ENCODE measurements at regions not wholly inside any gene's neighbourhood (a gene's known extent, or its start where the extent isn't known, plus 50 kb on each side); places are given as distances from the start of the nearest gene placed in this dataset.

DNA sequence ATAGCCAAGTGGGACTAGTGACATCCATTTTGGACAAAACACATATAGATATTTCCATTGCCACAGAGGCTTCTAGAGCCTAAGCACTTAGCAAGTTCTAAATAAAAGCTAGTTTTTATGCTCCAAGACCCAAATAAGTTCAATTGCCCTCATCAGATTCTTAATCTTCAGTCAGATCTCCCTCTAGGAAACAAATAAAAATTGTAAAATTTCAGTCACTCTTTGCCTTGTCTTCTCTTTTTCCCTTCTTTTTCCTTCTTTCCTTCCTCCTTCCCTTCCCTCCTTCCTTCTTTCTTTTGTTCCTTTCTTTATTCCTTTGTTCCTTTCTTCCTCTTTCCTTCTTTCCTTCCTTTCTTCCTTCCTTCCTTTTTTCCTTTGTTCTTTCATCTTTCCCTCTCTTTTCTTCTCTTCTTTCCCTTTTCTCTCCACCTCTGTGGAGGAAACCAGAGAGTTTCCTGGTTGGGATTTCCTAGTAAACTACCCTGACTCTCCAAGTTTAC lies 68.8 kb upstream of the GADL1 start:
- H3K27me3 ChIP-seq (ENCODE audit: insufficient read depth, low read length): no peaks in the 10 kb centered on the region
- H3K4me1 Mint-ChIP-seq: peaks cover 9% of the 10 kb centered on the region in 2 experiments
- H3T11ph ChIP-seq (ENCODE audit: low read length): no peak overlapping the region
- no peak overlapping the region for H2BK20ac ChIP-seq (ENCODE audit: low read depth, low read length, poor library complexity, severe bottlenecking)
- no peak overlapping the region for H3K4me3 Mint-ChIP-seq
- H3K27ac ChIP-seq (ENCODE audit: insufficient read length, low read depth, low read length): no peak overlapping the region
- H3K9me3 ChIP-seq (ENCODE audit: control insufficient read depth, low read depth, low read length): no peaks in the 10 kb centered on the region
- H3K23ac ChIP-seq (ENCODE audit: insufficient read length, low read depth, low read length): no peak overlapping the region
- H3K27me3 Mint-ChIP-seq (ENCODE audit: low read depth): no peaks in the 10 kb centered on the region; the same call in 1 of the 2 replicates
- H3K18ac ChIP-seq (ENCODE audit: insufficient read length, low read depth, low read length): no peak overlapping the region
- no peak overlapping the region for H3K4me2 ChIP-seq (ENCODE audit: insufficient read depth, insufficient read length, low read length)
- no peak overlapping the region for H4K5ac ChIP-seq (ENCODE audit: insufficient read length, low read depth, low read length)
- H2BK5ac ChIP-seq (ENCODE audit: insufficient read length, low read length): no peak overlapping the region
- no peaks in the 10 kb centered on the region for H3K79me2 ChIP-seq (ENCODE audit: insufficient read depth, low read length)
- peaks cover 2 to 8% (median 6%) of the 10 kb centered on the region in 3 experiments; a peak in 6 of 7 replicates for H3K36me3 Mint-ChIP-seq (ENCODE audit: insufficient read depth in 1 of 3, low read depth in 3 of 3)
- no peak overlapping the region for H3K9ac ChIP-seq (ENCODE audit: extremely low read depth, insufficient read length, low read length)
- H3K4me1 ChIP-seq (ENCODE audit: insufficient read depth, low read length): no peaks in the 10 kb centered on the region
- no peaks in the 10 kb centered on the region for H4K20me1 ChIP-seq (ENCODE audit: control insufficient read depth, insufficient read depth, insufficient read length)
- H2AFZ ChIP-seq (ENCODE audit: low read length): no peak overlapping the region
- H3K14ac ChIP-seq (ENCODE audit: insufficient read depth, low read length): no peak overlapping the region
- no peak overlapping the region for H3K4ac ChIP-seq (ENCODE audit: low read depth, low read length)
- H2BK120ac ChIP-seq (ENCODE audit: low read depth, low read length, poor library complexity, severe bottlenecking): no peak overlapping the region
- no peak overlapping the region for H2BK12ac ChIP-seq (ENCODE audit: insufficient read length, low read depth, low read length)
- H3K27ac Mint-ChIP-seq: no peak overlapping the region
- DNase-seq: no peak
- no peak overlapping the region for H2BK15ac ChIP-seq (ENCODE audit: low read depth, low read length)
- no peak overlapping the region for H2AK5ac ChIP-seq (ENCODE audit: insufficient read length, low read length)
- TF ChIP-seq, protein P1, sequence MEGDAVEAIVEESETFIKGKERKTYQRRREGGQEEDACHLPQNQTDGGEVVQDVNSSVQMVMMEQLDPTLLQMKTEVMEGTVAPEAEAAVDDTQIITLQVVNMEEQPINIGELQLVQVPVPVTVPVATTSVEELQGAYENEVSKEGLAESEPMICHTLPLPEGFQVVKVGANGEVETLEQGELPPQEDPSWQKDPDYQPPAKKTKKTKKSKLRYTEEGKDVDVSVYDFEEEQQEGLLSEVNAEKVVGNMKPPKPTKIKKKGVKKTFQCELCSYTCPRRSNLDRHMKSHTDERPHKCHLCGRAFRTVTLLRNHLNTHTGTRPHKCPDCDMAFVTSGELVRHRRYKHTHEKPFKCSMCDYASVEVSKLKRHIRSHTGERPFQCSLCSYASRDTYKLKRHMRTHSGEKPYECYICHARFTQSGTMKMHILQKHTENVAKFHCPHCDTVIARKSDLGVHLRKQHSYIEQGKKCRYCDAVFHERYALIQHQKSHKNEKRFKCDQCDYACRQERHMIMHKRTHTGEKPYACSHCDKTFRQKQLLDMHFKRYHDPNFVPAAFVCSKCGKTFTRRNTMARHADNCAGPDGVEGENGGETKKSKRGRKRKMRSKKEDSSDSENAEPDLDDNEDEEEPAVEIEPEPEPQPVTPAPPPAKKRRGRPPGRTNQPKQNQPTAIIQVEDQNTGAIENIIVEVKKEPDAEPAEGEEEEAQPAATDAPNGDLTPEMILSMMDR (conservative IDR thresholded peaks at IDR 0.05): no peak
- no peaks in the 10 kb centered on the region for H3K23me2 ChIP-seq (ENCODE audit: insufficient read length, low read depth, low read length, poor library complexity, severe bottlenecking)
- H4K8ac ChIP-seq (replicated peaks; ENCODE audit: insufficient read length, low read depth, low read length): no peak overlapping the region
- no peak overlapping the region for H4K91ac ChIP-seq (ENCODE audit: insufficient read length, low read depth, low read length)
- peaks cover 8 to 13% of the 10 kb centered on the region in 2 experiments for H3K9me3 Mint-ChIP-seq
- H3K79me1 ChIP-seq (ENCODE audit: insufficient read depth, low read depth, low read length, poor library complexity, severe bottlenecking): no peaks in the 10 kb centered on the region
- no peak overlapping the region for H3K56ac ChIP-seq (ENCODE audit: insufficient read length, low read depth, low read length)
